A549 (cell line): ENCODE measurements at regions not wholly inside any gene's neighbourhood (a gene's known extent, or its start where the extent isn't known, plus 50 kb on each side); places are given as distances from the start of the nearest gene placed in this dataset.

ENCODE experiments used
- ATAC-seq, 2 experiments: fragments of 200-7000 bp in 1 of 2; fragments of >200 bp in 1 of 2; cut with Nextera tagmentation in 1 of 2; cut with Tn5 transposase in 1 of 2; 3 replicates each; pipeline versions ENCODE4 v1.8.0 to v1.9.1; 2018 to 2020; ENCODE audit warnings: mild to moderate bottlenecking in 1 of 2, moderate library complexity in 1 of 2
- CTCF ChIA-PET: fragments of 300-600 bp; sonication (Branson Sonifier 250); formaldehyde crosslinking; extraction: SDS; loops from one replicate; lab custom pipeline; 2021; ENCODE audit warnings: antibody characterized with exemption, inconsistent platforms; lab: Yijun Ruan, JAX
- POLR2A ChIA-PET: fragments of 350-600 bp; formaldehyde crosslinking; extraction: SDS; loops from one replicate; lab custom pipeline; 2021; ENCODE audit warnings: antibody characterized with exemption, inconsistent platforms; lab: Yijun Ruan, JAX
- DNase-seq, 2 experiments: peaks; one replicate each; pipeline versions ENCODE4 v3.0.0 to v3.0.0-alpha.2; 2011 to 2016; ENCODE audit warnings: low read depth in 1 of 2, low spot score in 1 of 2
- FAIRE-seq: peaks from 2 replicates; lab custom pipeline; 2011; peaks lifted over from hg19 to GRCh38; lab: Jason Lieb, UNC
- H3K27ac ChIP-seq, 2 experiments: fragments of >200 bp; sonication (Bioruptor Twin); formaldehyde crosslinking; 3 replicates each; pipeline ENCODE4 v1.5.1; 2016 to 2017
- H3K4me1 ChIP-seq: fragments of >200 bp; sonication (Bioruptor Twin); formaldehyde crosslinking; 3 replicates; pipeline ENCODE4 v1.6.1; 2016
- H3K4me2 ChIP-seq: fragments of >200 bp; sonication (Bioruptor Twin); formaldehyde crosslinking; 3 replicates; pipeline ENCODE4 v1.6.1; 2016
- H3K4me3 ChIP-seq: fragments of >200 bp; sonication (Bioruptor Twin); formaldehyde crosslinking; 3 replicates; pipeline ENCODE4 v1.5.1; 2016
- H3K9me3 ChIP-seq: fragments of >200 bp; sonication (Bioruptor Twin); formaldehyde crosslinking; 3 replicates; pipeline ENCODE4 v1.6.1; 2016
- BCL3 ChIP-seq: fragments of >200 bp; sonication (Bioruptor Twin); formaldehyde crosslinking; IDR thresholded peaks from 3 replicates; pipeline ENCODE4 v1.6.1; 2016
- BHLHE40 ChIP-seq: IDR thresholded peaks from 2 replicates; pipeline ENCODE4 v1.6.1; 2012; ENCODE audit warnings: low read depth, low read length, inconsistent platforms
- CBX8 ChIP-seq: fragments of 200-600 bp; sonication (generic); IDR thresholded peaks from 2 replicates; pipeline ENCODE4 v1.6.1; 2016
- CEBPB ChIP-seq, 2 experiments: fragments of >200 bp in 1 of 2; sonication (Bioruptor Twin) in 1 of 2; formaldehyde crosslinking in 1 of 2; IDR thresholded peaks; 2 replicates each; pipeline ENCODE4 v1.6.1; 2012 to 2016
- CHD4 ChIP-seq: fragments of 200-600 bp; sonication (generic); IDR thresholded peaks from 2 replicates; pipeline ENCODE4 v1.6.1; 2016; ENCODE audit warnings: antibody characterized with exemption, mild to moderate bottlenecking, borderline replicate concordance
- CTCF ChIP-seq: fragments of >200 bp; sonication (Bioruptor Twin); formaldehyde crosslinking; IDR thresholded peaks from 3 replicates; pipeline ENCODE4 v1.5.1; 2016
- E2F6 ChIP-seq: IDR thresholded peaks from 2 replicates; pipeline ENCODE4 v1.6.1; 2012; ENCODE audit warnings: low read depth, borderline replicate concordance
- EP300 ChIP-seq, 2 experiments: fragments of >200 bp; sonication (Bioruptor Twin); formaldehyde crosslinking; IDR thresholded peaks; 2 replicates in 1 of 2; 3 replicates in 1 of 2; pipeline ENCODE4 v1.6.1; 2016 to 2017
- FOSB ChIP-seq: fragments of 250-450 bp; sonication (Bioruptor Pico); IDR thresholded peaks from 2 replicates; pipeline ENCODE4 v1.5.0; 2020; ENCODE audit warnings: mild to moderate bottlenecking, moderate library complexity
- FOSL2 ChIP-seq, 2 experiments: fragments of 450-650 bp in 1 of 2; fragments of >200 bp in 1 of 2; sonication (Bioruptor Twin) in 1 of 2; formaldehyde crosslinking; IDR thresholded peaks; 2 replicates each; pipeline versions ENCODE4 v1.5.0 to v1.6.1; 2016 to 2020; ENCODE audit warnings: mild to moderate bottlenecking in 1 of 2, moderate library complexity in 1 of 2
- FOXS1 ChIP-seq: fragments of 250-450 bp; sonication (Bioruptor Pico); IDR thresholded peaks from 2 replicates; pipeline ENCODE4 v1.5.0; 2020; ENCODE audit warnings: mild to moderate bottlenecking, moderate library complexity
- GATA3 ChIP-seq: IDR thresholded peaks from 2 replicates; pipeline ENCODE4 v1.6.1; 2012; ENCODE audit warnings: borderline replicate concordance
- JUN ChIP-seq, 2 experiments: fragments of >200 bp; sonication (Bioruptor Twin); formaldehyde crosslinking; IDR thresholded peaks; 2 replicates in 1 of 2; 3 replicates in 1 of 2; pipeline ENCODE4 v1.6.1; 2016 to 2017
- KDM5A ChIP-seq: fragments of 200-600 bp; sonication (generic); IDR thresholded peaks from 2 replicates; pipeline ENCODE4 v1.6.1; 2016; ENCODE audit warnings: antibody characterized with exemption, mild to moderate bottlenecking
- NFE2L2 ChIP-seq: fragments of 150-350 bp; conservative IDR thresholded peaks from 2 replicates; pipeline ENCODE4 v1.6.1; 2014; ENCODE audit warnings: low read length
- POLR2A ChIP-seq: IDR thresholded peaks from 2 replicates; pipeline ENCODE4 v1.6.1; 2012; ENCODE audit warnings: mild to moderate bottlenecking, low read length
- POLR2AphosphoS2 ChIP-seq: conservative IDR thresholded peaks from 2 replicates; pipeline ENCODE4 v1.6.1; 2012; ENCODE audit warnings: low read length, improper control_type of control experiment, inconsistent platforms
- REST ChIP-seq: fragments of 200-600 bp; sonication (generic); IDR thresholded peaks from 2 replicates; pipeline ENCODE4 v1.6.1; 2016; ENCODE audit warnings: antibody characterized with exemption, mild to moderate bottlenecking, moderate library complexity
- RNF2 ChIP-seq: fragments of 200-600 bp; sonication (generic); IDR thresholded peaks from 2 replicates; pipeline ENCODE4 v1.6.1; 2016; ENCODE audit warnings: low read depth, mild to moderate bottlenecking, antibody characterized with exemption, moderate library complexity, borderline replicate concordance
- SMC3 ChIP-seq: fragments of >200 bp; sonication (Bioruptor Twin); formaldehyde crosslinking; IDR thresholded peaks from 3 replicates; pipeline ENCODE4 v1.6.1; 2018; ENCODE audit warnings: inconsistent platforms
- SREBF2 ChIP-seq: fragments of 450-650 bp; IDR thresholded peaks from 2 replicates; pipeline ENCODE4 v1.6.1; 2014; ENCODE audit warnings: mild to moderate bottlenecking, moderate library complexity
- TP53 ChIP-seq: fragments of 250-450 bp; sonication (Bioruptor Pico); IDR thresholded peaks from 2 replicates; pipeline ENCODE4 v1.5.0; 2021; ENCODE audit warnings: mild to moderate bottlenecking, moderate library complexity
- ZC3H11A ChIP-seq: fragments of 450-650 bp; IDR thresholded peaks from 2 replicates; pipeline ENCODE4 v1.6.1; 2014; ENCODE audit warnings: antibody characterized with exemption, mild to moderate bottlenecking
- ZSCAN20 ChIP-seq: fragments of 250-450 bp; sonication (Bioruptor Pico); IDR thresholded peaks from 2 replicates; pipeline ENCODE4 v1.8.0; 2022; ENCODE audit warnings: mild to moderate bottlenecking, moderate library complexity
- WGBS: methylation state at CpG from one replicate; pipeline ENCODE4 v1.1.6; 2017; ENCODE audit errors: missing lambda C conversion rate; 5-methylcytosine and 5-hydroxymethylcytosine counted together
- TF ChIP-seq, protein P1 (sequence below): fragments of 250-450 bp; sonication (Bioruptor Pico); IDR thresholded peaks from 2 replicates; pipeline ENCODE4 v1.5.0; 2020; ENCODE audit warnings: low read depth, mild to moderate bottlenecking, moderate library complexity
- TF ChIP-seq, protein P2 (sequence below): IDR thresholded peaks from 2 replicates; pipeline ENCODE4 v1.6.1; 2012
- TF ChIP-seq, protein P3 (sequence below): fragments of 450-650 bp; IDR thresholded peaks from 2 replicates; pipeline ENCODE4 v1.6.1; 2014; ENCODE audit warnings: antibody characterized with exemption

- POLR2A ChIA-PET = no interaction called here
- FAIRE-seq = no peak
- H3K9me3 ChIP-seq = no peaks in the 10 kb centered on the region
- no peak for DNase-seq
- CTCF ChIA-PET = interaction anchor here (1.1 kb wide), 1 partner anchor 156 kb away, joined by 5 read pairs; no protein-coding TSS in a partner anchor
- no peak overlapping the region for H3K27ac ChIP-seq
- TF ChIP-seq CTCF (no peak), JUN (IDR thresholded peaks at IDR 0.05) (no peak), ZSCAN20 (CRISPR knock-in tag) (no peak), CBX8 (no peak), SREBF2 (no peak), KDM5A (no peak), CEBPB (IDR thresholded peaks at IDR 0.05) (no peak), ZC3H11A (no peak), CHD4 (no peak), BHLHE40 (no peak), FOSL2 (IDR thresholded peaks at IDR 0.05) (no peak), FOSL2 (CRISPR knock-in tag; IDR thresholded peaks at IDR 0.05) (no peak), FOXS1 (CRISPR knock-in tag) (no peak), POLR2AphosphoS2 (no peak), NFE2L2 (no peak), EP300 (IDR thresholded peaks at IDR 0.05) (no peak), E2F6 (no peak)
- TF ChIP-seq, protein P1, sequence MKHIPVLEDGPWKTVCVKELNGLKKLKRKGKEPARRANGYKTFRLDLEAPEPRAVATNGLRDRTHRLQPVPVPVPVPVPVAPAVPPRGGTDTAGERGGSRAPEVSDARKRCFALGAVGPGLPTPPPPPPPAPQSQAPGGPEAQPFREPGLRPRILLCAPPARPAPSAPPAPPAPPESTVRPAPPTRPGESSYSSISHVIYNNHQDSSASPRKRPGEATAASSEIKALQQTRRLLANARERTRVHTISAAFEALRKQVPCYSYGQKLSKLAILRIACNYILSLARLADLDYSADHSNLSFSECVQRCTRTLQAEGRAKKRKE = no peak
- TF ChIP-seq, protein P2, sequence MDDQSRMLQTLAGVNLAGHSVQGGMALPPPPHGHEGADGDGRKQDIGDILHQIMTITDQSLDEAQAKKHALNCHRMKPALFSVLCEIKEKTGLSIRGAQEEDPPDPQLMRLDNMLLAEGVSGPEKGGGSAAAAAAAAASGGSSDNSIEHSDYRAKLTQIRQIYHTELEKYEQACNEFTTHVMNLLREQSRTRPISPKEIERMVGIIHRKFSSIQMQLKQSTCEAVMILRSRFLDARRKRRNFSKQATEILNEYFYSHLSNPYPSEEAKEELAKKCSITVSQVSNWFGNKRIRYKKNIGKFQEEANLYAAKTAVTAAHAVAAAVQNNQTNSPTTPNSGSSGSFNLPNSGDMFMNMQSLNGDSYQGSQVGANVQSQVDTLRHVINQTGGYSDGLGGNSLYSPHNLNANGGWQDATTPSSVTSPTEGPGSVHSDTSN = no peak
- TF ChIP-seq, protein P3, sequence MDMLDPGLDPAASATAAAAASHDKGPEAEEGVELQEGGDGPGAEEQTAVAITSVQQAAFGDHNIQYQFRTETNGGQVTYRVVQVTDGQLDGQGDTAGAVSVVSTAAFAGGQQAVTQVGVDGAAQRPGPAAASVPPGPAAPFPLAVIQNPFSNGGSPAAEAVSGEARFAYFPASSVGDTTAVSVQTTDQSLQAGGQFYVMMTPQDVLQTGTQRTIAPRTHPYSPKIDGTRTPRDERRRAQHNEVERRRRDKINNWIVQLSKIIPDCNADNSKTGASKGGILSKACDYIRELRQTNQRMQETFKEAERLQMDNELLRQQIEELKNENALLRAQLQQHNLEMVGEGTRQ = no peak
- H3K4me2 ChIP-seq = no peak overlapping the region
- ATAC-seq = no peak
- H3K4me3 ChIP-seq = no peak overlapping the region
- 8% methylated on average over 2 of the region's 2 CpGs for WGBS
- H3K4me1 ChIP-seq = no peaks in the 10 kb centered on the region
These were observed 66.2 kb downstream of the FANCF start for GRCh38 chr11:22559416-22559815.

- no peaks in the 10 kb centered on the region for H3K9me3 ChIP-seq
- DNase-seq (no peak), FAIRE-seq (no peak), ATAC-seq (no peak)
- no peak overlapping the region for H3K4me3 ChIP-seq
- no peak overlapping the region for H3K27ac ChIP-seq
- ChIA-PET CTCF (interaction anchor here (1.1 kb wide), 1 partner anchor 156 kb away, joined by 5 read pairs; no protein-coding TSS in a partner anchor), POLR2A (no interaction called here)
- H3K4me2 ChIP-seq = no peak overlapping the region
- H3K4me1 ChIP-seq = no peaks in the 10 kb centered on the region
- no peak for TF ChIP-seq BHLHE40
- TF ChIP-seq REST = no peak
- no peak for TF ChIP-seq POLR2A
- no peak for TF ChIP-seq FOSB (CRISPR knock-in tag)
- no peak for TF ChIP-seq GATA3
- no peak for TF ChIP-seq BCL3
- no peak for TF ChIP-seq TP53
- no peak for TF ChIP-seq SMC3
- TF ChIP-seq RNF2 = no peak
- TF ChIP-seq, all 56 proteins: peak for 0
- WGBS = 18% methylated on average over 4 of the region's 4 CpGs
These were observed 67.0 kb downstream of the FANCF start for GRCh38 chr11:22558664-22559063.
